Caco-2 (cell line): ENCODE measurements at regions not wholly inside any gene's neighbourhood (a gene's known extent, or its start where the extent isn't known, plus 50 kb on each side); places are given as distances from the start of the nearest gene placed in this dataset.

Source experiments
- BruUV-seq: library from RNA; stranded (reverse); fragments of 400-500 nt; replicated peaks from 2 replicates; lab custom pipeline; 2021; lab: Mats Ljungman, UMichigan
- CTCF ChIA-PET: fragments of 300-600 bp; sonication (Branson Sonifier 250); formaldehyde crosslinking; loops from one replicate; lab custom pipeline; 2022; ENCODE audit warnings: antibody characterized with exemption; lab: Charles Lee
- POLR2A ChIA-PET: fragments of 300-600 bp; sonication (Branson Sonifier 250); formaldehyde crosslinking; loops from one replicate; lab custom pipeline; 2022; ENCODE audit warnings: antibody characterized with exemption; lab: Charles Lee
- DNase-seq, 2 experiments: peaks; one replicate each; pipeline versions ENCODE4 v3.0.0 to v3.0.0-alpha.2; 2020 to 2022
- H3K27me3 ChIP-seq: replicated peaks from 2 replicates; pipeline ENCODE4 v1.6.0; 2011; ENCODE audit warnings: low read length; ENCODE audit not compliant: control insufficient read depth, insufficient read depth
- H3K36me3 ChIP-seq: 2 replicates; pipeline ENCODE4 v1.5.1; 2011; ENCODE audit warnings: low read length; ENCODE audit not compliant: control insufficient read depth, insufficient read depth
- H3K4me1 ChIP-seq: fragments of 250-450 bp; sonication (Bioruptor Pico); 2 replicates; pipeline ENCODE4 v1.5.1; 2020; ENCODE audit warnings: mild to moderate bottlenecking
- H3K4me3 ChIP-seq: 2 replicates; pipeline ENCODE4 v1.5.1; 2011; ENCODE audit warnings: low read depth, mild to moderate bottlenecking, control low read depth, low read length
- H3K9me3 ChIP-seq: fragments of 250-450 bp; sonication (Bioruptor Pico); 2 replicates; pipeline ENCODE4 v1.5.1; 2020; ENCODE audit warnings: mild to moderate bottlenecking, moderate library complexity
- H3K27ac Mint-ChIP-seq: one replicate; pipeline ENCODE4 v1.8.0; 2022; ENCODE audit warnings: mixed read lengths; ENCODE audit not compliant: unreplicated experiment
- H3K27me3 Mint-ChIP-seq: one replicate; pipeline ENCODE4 v1.8.0; 2022; ENCODE audit warnings: mixed read lengths; ENCODE audit not compliant: insufficient read depth, unreplicated experiment
- H3K36me3 Mint-ChIP-seq: one replicate; pipeline ENCODE4 v1.8.0; 2022; ENCODE audit warnings: mild to moderate bottlenecking, mixed read lengths; ENCODE audit not compliant: insufficient read depth, unreplicated experiment
- H3K4me1 Mint-ChIP-seq: one replicate; pipeline ENCODE4 v1.8.0; 2022; ENCODE audit warnings: low read depth, mixed read lengths; ENCODE audit not compliant: unreplicated experiment
- H3K4me3 Mint-ChIP-seq: one replicate; pipeline ENCODE4 v1.8.0; 2022; ENCODE audit warnings: mild to moderate bottlenecking, moderate library complexity, mixed read lengths; ENCODE audit not compliant: unreplicated experiment
- H3K9me3 Mint-ChIP-seq: one replicate; pipeline ENCODE4 v1.8.0; 2022; ENCODE audit warnings: mixed read lengths; ENCODE audit not compliant: unreplicated experiment
- CTCF ChIP-seq, 2 experiments: fragments of 200-600 bp in 1 of 2; IDR thresholded peaks; 1 replicate in 1 of 2; 2 replicates in 1 of 2; pipeline versions ENCODE4 v1.5.1 to v1.8.0; 2011 to 2022; ENCODE audit warnings: antibody characterized with exemption in 1 of 2, control low read depth in 1 of 2, inconsistent platforms in 1 of 2, low read depth in 1 of 2, low read length in 1 of 2, mild to moderate bottlenecking in 1 of 2, moderate library complexity in 1 of 2; ENCODE audit not compliant: insufficient read depth in 1 of 2, severe bottlenecking in 1 of 2, unreplicated experiment in 1 of 2
- intact Hi-C: fragments of 100-400 bp; cut with micrococcal nuclease; formaldehyde crosslinking; loops from one replicate; pipeline ENCODE4 v1.10.0; 2022; ENCODE audit not compliant: unreplicated experiment

- H3K27ac Mint-ChIP-seq = no peak overlapping the region
- ChIA-PET CTCF (interaction anchor here (0.6 kb wide), 1 partner anchor 78 kb away, joined by 14 read pairs; no protein-coding TSS in a partner anchor), POLR2A (no interaction called here)
- no peak for DNase-seq
- H3K4me3 Mint-ChIP-seq = no peak overlapping the region
- H3K4me1 Mint-ChIP-seq = no peaks in the 10 kb centered on the region
- Histone ChIP-seq H3K9me3 (no peaks in the 10 kb centered on the region; the same call in 1 of the 2 replicates), H3K4me1 (no peaks in the 10 kb centered on the region), H3K27me3 (no peaks in the 10 kb centered on the region), H3K4me3 (no peak overlapping the region), H3K36me3 (no peaks in the 10 kb centered on the region)
- peaks cover 3% of the 10 kb centered on the region for H3K27me3 Mint-ChIP-seq
- H3K9me3 Mint-ChIP-seq = peaks cover 9% of the 10 kb centered on the region
- no peak for TF ChIP-seq CTCF (IDR thresholded peaks at IDR 0.05; ENCODE audit: insufficient read depth in 1 of 2, low read depth in 1 of 2, low read length in 1 of 2, severe bottlenecking in 1 of 2, unreplicated experiment in 1 of 2)
- H3K36me3 Mint-ChIP-seq = peaks cover 4% of the 10 kb centered on the region
- no TSS peak for BruUV-seq
- intact Hi-C loops = no loop called here
Observed at GRCh38 chr12:107597695-107598410, 87.7 kb upstream of the PWP1 start.

GRCh38 chr12:107598906-107599305, 86.7 kb upstream of the PWP1 start:
- H3K27me3 Mint-ChIP-seq = peaks cover 7% of the 10 kb centered on the region
- peaks cover 4% of the 10 kb centered on the region for H3K36me3 Mint-ChIP-seq
- ChIA-PET CTCF (no interaction called here), POLR2A (no interaction called here)
- Histone ChIP-seq H3K9me3 (no peaks in the 10 kb centered on the region), H3K36me3 (no peaks in the 10 kb centered on the region), H3K4me1 (no peaks in the 10 kb centered on the region), H3K4me3 (no peak overlapping the region), H3K27me3 (no peaks in the 10 kb centered on the region)
- H3K9me3 Mint-ChIP-seq = peaks cover 9% of the 10 kb centered on the region
- no peak for DNase-seq
- BruUV-seq = no TSS peak
- TF ChIP-seq CTCF (IDR thresholded peaks at IDR 0.05; ENCODE audit: insufficient read depth in 1 of 2, low read depth in 1 of 2, low read length in 1 of 2, severe bottlenecking in 1 of 2, unreplicated experiment in 1 of 2) = no peak
- H3K4me3 Mint-ChIP-seq = no peak overlapping the region
- no peaks in the 10 kb centered on the region for H3K4me1 Mint-ChIP-seq
- intact Hi-C loops = no loop called here
- no peak overlapping the region for H3K27ac Mint-ChIP-seq

- no peak for TF ChIP-seq CTCF (IDR thresholded peaks at IDR 0.05; ENCODE audit: insufficient read depth in 1 of 2, low read depth in 1 of 2, low read length in 1 of 2, severe bottlenecking in 1 of 2, unreplicated experiment in 1 of 2)
- POLR2A ChIA-PET = no interaction called here
- Mint-ChIP-seq H3K36me3 (peaks cover 4% of the 10 kb centered on the region), H3K9me3 (peaks cover 1% of the 10 kb centered on the region), H3K4me1 (no peaks in the 10 kb centered on the region), H3K27ac (no peak overlapping the region), H3K27me3 (peaks cover 10% of the 10 kb centered on the region), H3K4me3 (no peak overlapping the region)
- Histone ChIP-seq H3K4me1 (no peaks in the 10 kb centered on the region), H3K36me3 (no peaks in the 10 kb centered on the region), H3K27me3 (no peaks in the 10 kb centered on the region), H3K4me3 (no peak overlapping the region), H3K9me3 (no peaks in the 10 kb centered on the region)
- DNase-seq = no peak
- BruUV-seq = no TSS peak
- CTCF ChIA-PET = no interaction called here
- intact Hi-C loops = no loop called here
Observed at GRCh38 chr12:107600581-107601144, 84.9 kb upstream of the PWP1 start.
